ENCODE measurements at regions not wholly inside any gene's neighbourhood (a gene's known extent, or its start where the extent isn't known, plus 50 kb on each side); places are given as distances from the start of the nearest gene placed in this dataset.
A peak's percentile ranks its signal among the peaks of the same experiment; 100 is the strongest.

DNA sequence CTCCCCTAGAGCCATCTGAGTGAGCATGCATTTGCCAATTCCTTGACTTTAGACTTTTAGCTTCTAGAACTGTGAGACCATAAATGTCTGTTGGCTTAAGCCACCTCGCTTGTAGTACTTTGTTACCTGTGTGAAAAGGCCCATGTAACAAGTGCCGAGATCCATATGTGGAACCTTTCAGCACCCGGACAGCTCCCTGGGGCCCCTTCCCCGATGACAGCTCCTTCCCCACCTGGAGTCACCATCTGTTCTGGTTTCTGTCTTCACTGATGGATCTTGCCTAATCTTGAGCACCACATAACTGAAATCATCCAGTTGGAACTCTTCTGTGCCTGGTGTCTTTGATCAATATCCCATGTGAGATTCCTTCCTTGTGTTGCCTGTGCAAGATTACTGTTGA lies 78.9 kb upstream of the EEF2KMT start:
- TF ChIP-seq YY1 (IDR thresholded peaks at IDR 0.05; ENCODE audit: low read depth) = no peak
- no peak for TF ChIP-seq MAX (IDR thresholded peaks at IDR 0.05)
- TF ChIP-seq, protein P1, sequence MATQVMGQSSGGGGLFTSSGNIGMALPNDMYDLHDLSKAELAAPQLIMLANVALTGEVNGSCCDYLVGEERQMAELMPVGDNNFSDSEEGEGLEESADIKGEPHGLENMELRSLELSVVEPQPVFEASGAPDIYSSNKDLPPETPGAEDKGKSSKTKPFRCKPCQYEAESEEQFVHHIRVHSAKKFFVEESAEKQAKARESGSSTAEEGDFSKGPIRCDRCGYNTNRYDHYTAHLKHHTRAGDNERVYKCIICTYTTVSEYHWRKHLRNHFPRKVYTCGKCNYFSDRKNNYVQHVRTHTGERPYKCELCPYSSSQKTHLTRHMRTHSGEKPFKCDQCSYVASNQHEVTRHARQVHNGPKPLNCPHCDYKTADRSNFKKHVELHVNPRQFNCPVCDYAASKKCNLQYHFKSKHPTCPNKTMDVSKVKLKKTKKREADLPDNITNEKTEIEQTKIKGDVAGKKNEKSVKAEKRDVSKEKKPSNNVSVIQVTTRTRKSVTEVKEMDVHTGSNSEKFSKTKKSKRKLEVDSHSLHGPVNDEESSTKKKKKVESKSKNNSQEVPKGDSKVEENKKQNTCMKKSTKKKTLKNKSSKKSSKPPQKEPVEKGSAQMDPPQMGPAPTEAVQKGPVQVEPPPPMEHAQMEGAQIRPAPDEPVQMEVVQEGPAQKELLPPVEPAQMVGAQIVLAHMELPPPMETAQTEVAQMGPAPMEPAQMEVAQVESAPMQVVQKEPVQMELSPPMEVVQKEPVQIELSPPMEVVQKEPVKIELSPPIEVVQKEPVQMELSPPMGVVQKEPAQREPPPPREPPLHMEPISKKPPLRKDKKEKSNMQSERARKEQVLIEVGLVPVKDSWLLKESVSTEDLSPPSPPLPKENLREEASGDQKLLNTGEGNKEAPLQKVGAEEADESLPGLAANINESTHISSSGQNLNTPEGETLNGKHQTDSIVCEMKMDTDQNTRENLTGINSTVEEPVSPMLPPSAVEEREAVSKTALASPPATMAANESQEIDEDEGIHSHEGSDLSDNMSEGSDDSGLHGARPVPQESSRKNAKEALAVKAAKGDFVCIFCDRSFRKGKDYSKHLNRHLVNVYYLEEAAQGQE (IDR thresholded peaks at IDR 0.05; ENCODE audit: low read depth) = peak; percentile 86
- TF ChIP-seq EGR1 (IDR thresholded peaks at IDR 0.05) = no peak
- TF ChIP-seq TEAD4 (IDR thresholded peaks at IDR 0.05) = no peak
- TF ChIP-seq RAD21 (IDR thresholded peaks at IDR 0.05; ENCODE audit: low read depth) = no peak
- no peak for TF ChIP-seq TAF1 (IDR thresholded peaks at IDR 0.05; ENCODE audit: low read depth)
- TF ChIP-seq ZBTB7A (IDR thresholded peaks at IDR 0.05; ENCODE audit: low read depth) = no peak

GRCh38 chr16:5175266-5175665 lies 77.7 kb upstream of the EEF2KMT start:
- TF ChIP-seq CREB1 (IDR thresholded peaks at IDR 0.05; ENCODE audit: low read depth) (no peak), USF1 (IDR thresholded peaks at IDR 0.05) (no peak), TEAD4 (IDR thresholded peaks at IDR 0.05) (no peak), TAF1 (IDR thresholded peaks at IDR 0.05; ENCODE audit: low read depth) (no peak)
- TF ChIP-seq, protein P1 (IDR thresholded peaks at IDR 0.05; ENCODE audit: low read depth) = no peak

GRCh38 chr16:5166486-5166885 lies 68.9 kb upstream of the EEF2KMT start:
- TF ChIP-seq CREB1 (IDR thresholded peaks at IDR 0.05; ENCODE audit: low read depth) (no peak), ZBTB7A (IDR thresholded peaks at IDR 0.05; ENCODE audit: low read depth) (no peak), NFIC (IDR thresholded peaks at IDR 0.05) (no peak), TEAD4 (IDR thresholded peaks at IDR 0.05) (no peak), CEBPB (IDR thresholded peaks at IDR 0.05) (no peak), YY1 (IDR thresholded peaks at IDR 0.05; ENCODE audit: low read depth) (no peak), MAX (IDR thresholded peaks at IDR 0.05) (no peak), RAD21 (IDR thresholded peaks at IDR 0.05; ENCODE audit: low read depth) (no peak), EP300 (IDR thresholded peaks at IDR 0.05; ENCODE audit: borderline replicate concordance) (no peak), FOXM1 (IDR thresholded peaks at IDR 0.05; ENCODE audit: borderline replicate concordance, low read depth) (no peak), USF1 (IDR thresholded peaks at IDR 0.05) (no peak), TAF1 (IDR thresholded peaks at IDR 0.05; ENCODE audit: low read depth) (no peak), EGR1 (IDR thresholded peaks at IDR 0.05) (no peak)
- TF ChIP-seq, protein P1 (IDR thresholded peaks at IDR 0.05; ENCODE audit: low read depth) = no peak

DNA sequence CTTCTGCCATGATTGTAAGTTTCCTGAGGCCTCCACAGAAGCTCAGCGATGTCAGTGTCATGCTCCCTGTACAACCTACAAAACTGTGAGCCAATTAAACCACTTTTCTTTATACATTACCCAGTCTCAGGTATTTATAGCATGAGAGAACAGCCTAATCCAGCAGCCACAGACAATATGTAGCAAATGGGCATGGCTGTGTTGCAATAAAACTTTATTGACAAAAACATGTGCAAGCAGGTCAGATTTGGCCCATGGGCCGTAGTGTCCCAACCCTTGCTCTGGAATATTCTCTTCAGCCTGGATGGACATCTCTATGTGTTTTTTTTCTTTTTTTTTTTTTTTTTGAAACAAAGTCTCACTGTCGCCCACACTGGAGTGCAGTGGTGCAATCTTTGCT lies 60.9 kb upstream of the EEF2KMT start:
- TF ChIP-seq RAD21 (IDR thresholded peaks at IDR 0.05; ENCODE audit: low read depth) (no peak), ZBTB7A (IDR thresholded peaks at IDR 0.05; ENCODE audit: low read depth) (no peak), MAX (IDR thresholded peaks at IDR 0.05) (no peak), USF1 (IDR thresholded peaks at IDR 0.05) (no peak), FOXM1 (IDR thresholded peaks at IDR 0.05; ENCODE audit: borderline replicate concordance, low read depth) (no peak), EGR1 (IDR thresholded peaks at IDR 0.05) (no peak), TAF1 (IDR thresholded peaks at IDR 0.05; ENCODE audit: low read depth) (no peak)
- TF ChIP-seq, protein P1 (IDR thresholded peaks at IDR 0.05; ENCODE audit: low read depth) = no peak

Measured in Ishikawa (cell line).